Aorta (tissue), 5 donors: ENCODE measurements at regions not wholly inside any gene's neighbourhood (a gene's known extent, or its start where the extent isn't known, plus 50 kb on each side); places are given as distances from the start of the nearest gene placed in this dataset.
A peak's percentile ranks its signal among the peaks of the same experiment; 100 is the strongest.
"Not testable (repeated sequence)": the region's sequence is repeated elsewhere in the genome, so short reads cannot be mapped to it uniquely, and the experiment has no call there.

Experiments
- ATAC-seq: fragments of 200-7000 bp; cut with Tn5 transposase; one replicate; pipeline ENCODE4 v1.9.1; 2022; ENCODE audit warnings: moderate library complexity; ENCODE audit not compliant: low FRiP score
- DNase-seq, 2 donors: peaks; one replicate each; pipeline ENCODE4 v3.0.0-alpha.2; 2020
- H3K27ac ChIP-seq, 2 donors: one replicate each; pipeline ENCODE4 v1.5.1; 2013; ENCODE audit warnings: low read length in 2 of 2, mild to moderate bottlenecking in 2 of 2, moderate library complexity in 2 of 2, control low read depth in 1 of 2, inconsistent platforms in 1 of 2, low read depth in 1 of 2
- H3K27me3 ChIP-seq, 2 donors: one replicate each; pipeline ENCODE4 v1.6.1; 2013; ENCODE audit warnings: control low read depth in 1 of 2, low read length in 1 of 2, mild to moderate bottlenecking in 1 of 2, moderate library complexity in 1 of 2; ENCODE audit not compliant: insufficient read depth in 2 of 2, control insufficient read depth in 1 of 2
- H3K36me3 ChIP-seq, 2 donors: one replicate each; pipeline ENCODE4 v1.6.1; 2013; ENCODE audit warnings: control low read depth in 1 of 2, low read length in 1 of 2, mild to moderate bottlenecking in 1 of 2; ENCODE audit not compliant: insufficient read depth in 2 of 2, control insufficient read depth in 1 of 2
- H3K4me1 ChIP-seq, 2 donors: one replicate each; pipeline ENCODE4 v1.6.1; 2013; ENCODE audit warnings: low read length in 2 of 2, control low read depth in 1 of 2, mild to moderate bottlenecking in 1 of 2, moderate library complexity in 1 of 2; ENCODE audit not compliant: insufficient read depth in 2 of 2, control insufficient read depth in 1 of 2
- H3K4me3 ChIP-seq, 2 donors: one replicate each; pipeline ENCODE4 v1.5.1; 2013; ENCODE audit warnings: low read length in 2 of 2, control low read depth in 1 of 2, mild to moderate bottlenecking in 1 of 2
- H3K9me3 ChIP-seq: one replicate; pipeline ENCODE4 v1.6.1; 2013; ENCODE audit warnings: mild to moderate bottlenecking, low read length; ENCODE audit not compliant: control insufficient read depth
- WGBS, 2 donors: extraction: QIAGEN DNeasy Blood & Tissue Kit; methylation state at CpG; one replicate each; pipeline ENCODE4 v1.1.7; 2013; 5-methylcytosine and 5-hydroxymethylcytosine counted together
- intact Hi-C, 2 donors: fragments of 100-400 bp; cut with DNase I; formaldehyde crosslinking; loops; one replicate each; pipeline versions ENCODE4 v1.14.2 to v1.15.0; 2022
- donor health status: healthy with polysubstance abuse.
- donor health status: Bipolar disorder and iron deficiency.
- donor health status: DM: no; HTN: no; CAD: no.
- donor health status: DM: no; HTN: no; CAD: no.
- donor health status: DM: yes; HTN: yes; CAD: no.

GRCh38 chr1:58950897-58951296, 167.1 kb upstream of the JUN start:
- intact Hi-C loops: no loop called here
- WGBS, 2 donors: 93 to 95% methylated on average over 7 of the region's 7 CpGs
- Histone ChIP-seq H3K27ac (no peak overlapping the region), H3K27me3 (no peaks in the 10 kb centered on the region), H3K36me3 (no peaks in the 10 kb centered on the region), H3K4me1 (no peaks in the 10 kb centered on the region), H3K9me3 (no peaks in the 10 kb centered on the region), H3K4me3 (no peak overlapping the region)
- ATAC-seq (no peak), DNase-seq (no peak)

DNA sequence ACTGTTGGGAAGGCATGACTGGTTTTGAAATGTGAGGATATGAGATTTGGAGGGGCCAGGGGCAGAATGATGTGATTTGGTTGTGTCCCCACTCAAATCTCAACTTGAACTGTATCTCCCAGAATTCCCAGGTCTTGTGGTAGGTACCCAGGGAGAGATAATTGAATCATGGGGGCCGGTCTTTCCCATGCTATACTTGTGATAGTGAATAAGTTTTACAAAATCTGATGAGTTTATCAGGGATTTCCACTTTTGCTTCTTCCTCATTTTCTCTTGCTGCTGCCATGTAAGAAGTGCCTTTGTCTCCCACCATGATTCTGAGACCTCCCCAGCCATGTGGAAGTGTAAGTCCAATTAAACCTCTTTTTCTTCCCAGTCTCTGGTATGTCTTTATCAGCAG, 170.1 kb upstream of the JUN start:
- H3K27me3 ChIP-seq, ATAC-seq, H3K4me3 ChIP-seq, H3K4me1 ChIP-seq, intact Hi-C loops, DNase-seq, H3K36me3 ChIP-seq, H3K9me3 ChIP-seq, H3K27ac ChIP-seq: not testable (repeated sequence)
- 94 to 100% methylated on average over 1 of the region's 1 CpG for WGBS, 2 donors

DNA sequence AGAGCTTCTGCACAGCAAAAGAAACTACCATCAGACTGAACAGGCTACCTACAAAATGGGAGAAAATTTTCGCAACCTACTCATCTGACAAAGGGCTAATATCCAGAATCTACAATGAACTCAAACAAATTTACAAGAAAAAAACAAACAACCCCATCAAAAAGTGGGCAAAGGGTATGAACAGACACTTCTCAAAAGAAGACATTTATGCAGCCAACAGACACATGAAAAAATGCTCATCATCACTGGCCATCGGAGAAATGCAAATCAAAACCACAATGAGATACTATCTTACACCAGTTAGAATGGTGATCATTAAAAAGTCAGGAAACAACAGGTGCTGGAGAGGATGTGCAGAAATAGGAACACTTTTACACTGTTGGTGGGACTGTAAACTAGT, 179.4 kb upstream of the JUN start:
- intact Hi-C loops, H3K4me1 ChIP-seq, DNase-seq, ATAC-seq, H3K36me3 ChIP-seq, H3K27me3 ChIP-seq, H3K9me3 ChIP-seq, H3K27ac ChIP-seq, H3K4me3 ChIP-seq: not testable (repeated sequence)
- 98% methylated on average over 2 of the region's 2 CpGs for WGBS, 2 donors

- no peaks in the 10 kb centered on the region for H3K9me3 ChIP-seq
- H3K4me1 ChIP-seq: peaks cover 0 to 2% of the 10 kb centered on the region in 2 donors
- H3K27me3 ChIP-seq: no peaks in the 10 kb centered on the region
- H3K27ac ChIP-seq: no peak overlapping the region
- WGBS, 2 donors: 51 to 61% methylated on average over 2 of the region's 2 CpGs
- intact Hi-C loops: no loop called here
- ATAC-seq (no peak), DNase-seq (no peak)
- H3K4me3 ChIP-seq: no peak overlapping the region
- no peaks in the 10 kb centered on the region for H3K36me3 ChIP-seq
Observed at GRCh38 chr1:58964428-58964827, 180.6 kb upstream of the JUN start.

GRCh38 chr1:58964880-58965279, 181.0 kb upstream of the JUN start:
- intact Hi-C loops: loop anchor here in 1 of 2 donors (5.0 kb wide), 1 partner anchor 47 kb away; no protein-coding TSS in a partner anchor
- H3K27ac ChIP-seq: no peak overlapping the region
- DNase-seq (no peak), ATAC-seq (no peak)
- H3K27me3 ChIP-seq: no peaks in the 10 kb centered on the region
- H3K36me3 ChIP-seq: no peaks in the 10 kb centered on the region
- no peaks in the 10 kb centered on the region for H3K9me3 ChIP-seq
- H3K4me1 ChIP-seq: peaks cover 0 to 2% of the 10 kb centered on the region in 2 donors
- 72 to 81% methylated on average over 1 of the region's 1 CpG for WGBS, 2 donors
- H3K4me3 ChIP-seq: no peak overlapping the region

DNA sequence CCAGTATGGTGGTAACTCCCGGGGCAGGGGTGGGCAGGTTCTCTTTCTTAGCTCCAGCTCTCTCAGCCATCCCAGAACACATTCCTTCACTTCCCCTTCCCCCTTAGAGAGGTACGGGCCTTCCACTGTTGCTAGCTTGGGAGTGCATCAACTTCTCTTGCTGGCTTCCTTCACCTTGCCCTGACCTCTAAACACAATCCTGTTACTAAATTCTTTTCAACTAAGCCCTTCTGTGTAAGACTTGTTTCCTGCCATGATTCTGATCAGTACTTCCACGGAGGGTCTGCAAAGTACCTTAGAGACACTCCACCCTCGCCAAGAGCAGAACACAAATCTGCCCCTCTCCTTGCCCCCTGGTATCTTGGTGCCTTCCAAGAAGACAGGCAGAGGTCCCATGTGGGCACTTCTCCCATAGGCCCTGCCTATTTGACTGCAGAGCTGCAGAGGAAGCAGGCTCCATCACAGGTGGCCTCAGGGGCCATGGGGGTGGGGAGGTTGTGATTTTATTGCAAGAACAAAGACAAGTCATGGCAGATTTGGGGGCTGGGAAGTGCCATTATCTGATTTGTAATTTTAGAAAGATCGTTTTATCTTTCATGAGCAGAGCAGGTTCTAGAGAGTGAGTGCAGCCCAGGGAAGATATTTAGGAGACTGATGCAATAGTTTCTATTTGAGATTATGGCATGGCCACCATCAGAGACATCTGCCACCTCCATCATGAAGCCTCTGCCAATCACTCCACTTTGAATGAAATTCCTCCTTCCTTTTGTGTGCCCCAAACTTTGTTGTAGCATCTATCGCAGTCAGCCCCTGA, 182.5 kb upstream of the JUN start:
- Histone ChIP-seq H3K9me3 (no peaks in the 10 kb centered on the region), H3K27me3 (no peaks in the 10 kb centered on the region), H3K4me3 (no peak overlapping the region), H3K36me3 (no peaks in the 10 kb centered on the region), H3K27ac (no peak overlapping the region), H3K4me1 (peaks cover 0 to 2% of the 10 kb centered on the region in 2 donors)
- intact Hi-C loops: loop anchor here in 1 of 2 donors (5.0 kb wide), 1 partner anchor 46 kb away; no protein-coding TSS in a partner anchor
- DNase-seq (no peak), ATAC-seq (no peak)
- 79 to 87% methylated on average over 6 of the region's 6 CpGs for WGBS, 2 donors

- intact Hi-C loops: loop anchor here in 1 of 2 donors (5.0 kb wide), 1 partner anchor 45 kb away; no protein-coding TSS in a partner anchor
- no peak for DNase-seq
- WGBS, 2 donors: 83 to 87% methylated on average over 5 of the region's 5 CpGs
Observed at GRCh38 chr1:58966917-58967740, 183.3 kb upstream of the JUN start.

GRCh38 chr1:58968360-58968952, 184.6 kb upstream of the JUN start:
- peak; percentile 89 for DNase-seq
- Histone ChIP-seq H3K4me3 (no peak overlapping the region), H3K9me3 (no peaks in the 10 kb centered on the region), H3K36me3 (no peaks in the 10 kb centered on the region), H3K4me1 (peaks cover 0 to 2% of the 10 kb centered on the region in 2 donors), H3K27me3 (no peaks in the 10 kb centered on the region), H3K27ac (peak overlapping the region; percentile 64 to 95)
- peak; percentile 83 for ATAC-seq
- WGBS, 2 donors: 0 to 4% methylated on average over 4 of the region's 4 CpGs
- intact Hi-C loops: loop anchor here in 1 of 2 donors (5.0 kb wide), 1 partner anchor 44 kb away; no protein-coding TSS in a partner anchor

More at GRCh38 chr1:58966917-58967740, 183.3 kb upstream of the JUN start:
- Histone ChIP-seq H3K4me1 (peaks cover 0 to 2% of the 10 kb centered on the region in 2 donors), H3K27me3 (no peaks in the 10 kb centered on the region), H3K36me3 (no peaks in the 10 kb centered on the region), H3K4me3 (no peak overlapping the region), H3K27ac (no peak overlapping the region), H3K9me3 (no peaks in the 10 kb centered on the region)
- no peak for ATAC-seq
